IMR-90 (cell line): ENCODE measurements at regions not wholly inside any gene's neighbourhood (a gene's known extent, or its start where the extent isn't known, plus 50 kb on each side); places are given as distances from the start of the nearest gene placed in this dataset.

Experiments used
- ATAC-seq: fragments of 200-7000 bp; cut with Tn5 transposase; 2 replicates; pipeline ENCODE4 v1.9.1; 2020; ENCODE audit warnings: low read depth, mild to moderate bottlenecking, moderate library complexity
- BruUV-seq: library from RNA; stranded (reverse); fragments of 400-500 nt; replicated peaks from 2 replicates; lab custom pipeline; 2021; lab: Mats Ljungman, UMichigan
- CTCF ChIA-PET: fragments of 300-600 bp; formaldehyde crosslinking; extraction: SDS; loops from one replicate; lab custom pipeline; 2021; ENCODE audit warnings: antibody characterized with exemption; lab: Yijun Ruan, JAX
- POLR2A ChIA-PET: fragments of 300-600 bp; sonication (Branson Sonifier 250); formaldehyde crosslinking; loops from one replicate; lab custom pipeline; 2022; ENCODE audit warnings: antibody characterized with exemption; ENCODE audit not compliant: unreplicated experiment; lab: Charles Lee
- DNase-seq: peaks from one replicate; pipeline ENCODE4 v3.0.0; 2013
- H2AFZ ChIP-seq: replicated peaks from 2 replicates; pipeline ENCODE3; 2013; ENCODE audit warnings: low read length, mild to moderate bottlenecking; ENCODE audit not compliant: poor library complexity
- H2AK5ac ChIP-seq: 2 replicates; pipeline ENCODE4 v1.6.1; 2013; ENCODE audit warnings: low read depth, low read length, inconsistent platforms
- H2AK9ac ChIP-seq: replicated peaks from 2 replicates; pipeline ENCODE3; 2013; ENCODE audit warnings: mild to moderate bottlenecking, low read depth, low read length, moderate library complexity; ENCODE audit not compliant: poor library complexity
- H2BK120ac ChIP-seq: 2 replicates; pipeline ENCODE4 v1.6.1; 2013; ENCODE audit warnings: low read depth, low read length, inconsistent platforms
- H2BK15ac ChIP-seq: 3 replicates; pipeline ENCODE4 v1.6.1; 2013; ENCODE audit warnings: low read depth, low read length, inconsistent platforms
- H2BK20ac ChIP-seq: 2 replicates; pipeline ENCODE4 v1.6.1; 2013; ENCODE audit warnings: low read depth, mild to moderate bottlenecking, inconsistent platforms, low read length, moderate library complexity
- H2BK5ac ChIP-seq: 2 replicates; pipeline ENCODE4 v1.6.1; 2013; ENCODE audit warnings: mild to moderate bottlenecking, low read depth, low read length, inconsistent platforms; ENCODE audit not compliant: poor library complexity, severe bottlenecking
- H3K14ac ChIP-seq: replicated peaks from 2 replicates; pipeline ENCODE4 v1.6.1; 2013; ENCODE audit warnings: low read depth, low read length, inconsistent platforms
- H3K18ac ChIP-seq: 2 replicates; pipeline ENCODE4 v1.6.1; 2013; ENCODE audit warnings: low read depth, low read length, control low read depth
- H3K23ac ChIP-seq: 2 replicates; pipeline ENCODE4 v1.6.1; 2013; ENCODE audit warnings: low read depth, low read length, inconsistent platforms
- H3K27ac ChIP-seq: 2 replicates; pipeline ENCODE4 v1.5.1; 2013; ENCODE audit warnings: mild to moderate bottlenecking, control low read depth, low read length; ENCODE audit not compliant: insufficient read depth
- H3K27me3 ChIP-seq: 2 replicates; pipeline ENCODE4 v1.6.1; 2013; ENCODE audit warnings: low read length; ENCODE audit not compliant: control insufficient read depth, insufficient read depth
- H3K36me3 ChIP-seq: 2 replicates; pipeline ENCODE4 v1.6.1; 2013; ENCODE audit warnings: low read length, mixed read lengths; ENCODE audit not compliant: control insufficient read depth, insufficient read depth
- H3K4ac ChIP-seq: 2 replicates; pipeline ENCODE4 v1.6.1; 2013; ENCODE audit warnings: low read depth, low read length, inconsistent platforms
- H3K4me1 ChIP-seq: 2 replicates; pipeline ENCODE4 v1.6.1; 2013; ENCODE audit warnings: low read length, mixed read lengths; ENCODE audit not compliant: control insufficient read depth, insufficient read depth
- H3K4me2 ChIP-seq: 2 replicates; pipeline ENCODE4 v1.6.1; 2013; ENCODE audit warnings: low read depth, mild to moderate bottlenecking, control low read depth, low read length, moderate library complexity
- H3K4me3 ChIP-seq: 2 replicates; pipeline ENCODE4 v1.5.1; 2013; ENCODE audit warnings: low read depth, mild to moderate bottlenecking, control low read depth, low read length, moderate library complexity; ENCODE audit not compliant: insufficient read depth
- H3K56ac ChIP-seq: 2 replicates; pipeline ENCODE4 v1.6.1; 2013; ENCODE audit warnings: low read length, inconsistent platforms; ENCODE audit not compliant: insufficient read depth; ENCODE audit errors: extremely low read depth
- H3K79me1 ChIP-seq, 2 experiments: 2 replicates each; pipeline ENCODE4 v1.6.1; 2013; ENCODE audit warnings: low read length in 2 of 2, inconsistent platforms in 1 of 2, low read depth in 1 of 2
- H3K9ac ChIP-seq: 2 replicates; pipeline ENCODE4 v1.6.1; 2013; ENCODE audit warnings: low read depth, low read length, control low read depth
- H3K9me1 ChIP-seq: 2 replicates; pipeline ENCODE4 v1.6.1; 2013; ENCODE audit warnings: low read length, inconsistent platforms; ENCODE audit not compliant: insufficient read depth
- H3K9me3 ChIP-seq: 2 replicates; pipeline ENCODE4 v1.6.1; 2013; ENCODE audit warnings: low read length; ENCODE audit not compliant: control insufficient read depth, insufficient read depth
- H4K20me1 ChIP-seq: 2 replicates; pipeline ENCODE4 v1.6.1; 2013; ENCODE audit warnings: low read length, inconsistent platforms; ENCODE audit not compliant: insufficient read depth
- H4K5ac ChIP-seq: 2 replicates; pipeline ENCODE4 v1.6.1; 2013; ENCODE audit warnings: mild to moderate bottlenecking, low read depth, low read length, control low read depth
- H4K8ac ChIP-seq, 2 experiments: 2 replicates each; pipeline ENCODE4 v1.6.1; 2013; ENCODE audit warnings: low read depth in 2 of 2, low read length in 2 of 2, control low read depth in 1 of 2, inconsistent platforms in 1 of 2
- H4K91ac ChIP-seq: 2 replicates; pipeline ENCODE4 v1.6.1; 2013; ENCODE audit warnings: low read depth, low read length, inconsistent platforms; ENCODE audit not compliant: insufficient read depth
- FOS ChIP-seq: fragments of 150-350 bp; IDR thresholded peaks from 2 replicates; pipeline ENCODE4 v1.6.1; 2016; ENCODE audit warnings: low read depth, low read length
- MAZ ChIP-seq: IDR thresholded peaks from 2 replicates; pipeline ENCODE4 v1.6.1; 2012; ENCODE audit warnings: low read depth, mild to moderate bottlenecking, low read length, improper control_type of control experiment, moderate library complexity, borderline replicate concordance
- RFX5 ChIP-seq: IDR thresholded peaks from 2 replicates; pipeline ENCODE4 v1.8.0; 2012; ENCODE audit warnings: low read depth, mild to moderate bottlenecking, low read length, moderate library complexity
- SMC3 ChIP-seq: fragments of 150-350 bp; IDR thresholded peaks from 2 replicates; pipeline ENCODE4 v1.6.1; 2016; ENCODE audit warnings: low read depth, mild to moderate bottlenecking, antibody characterized with exemption, low read length, moderate library complexity
- WGBS, 2 experiments: methylation state at CpG; one replicate each; pipeline versions ENCODE4 v1.1.5 to v1.1.7; 2013; ENCODE audit warnings: missing lambda C conversion rate in 2 of 2; ENCODE audit not compliant: insufficient read length in 1 of 2; ENCODE audit errors: extremely low coverage in 2 of 2; 5-methylcytosine and 5-hydroxymethylcytosine counted together
- dilution Hi-C: fragments of 300-500 bp; cut with HindIII; formaldehyde crosslinking; loops from one replicate; pipeline ENCODE4 v1.14.3; 2018; ENCODE audit warnings: low sequenced_read_pairs; ENCODE audit not compliant: unreplicated experiment
- in situ Hi-C: fragments of 300-500 bp; cut with MboI; formaldehyde crosslinking; loops from 3 replicates; pipeline ENCODE4 v1.14.3; 2019; ENCODE audit warnings: low sequenced_read_pairs, inconsistent platforms, mixed read lengths
- intact Hi-C: fragments of 100-400 bp; cut with micrococcal nuclease; formaldehyde crosslinking; loops from 2 replicates; pipeline ENCODE4 v1.10.0; 2022

- no peak overlapping the region for H2AK9ac ChIP-seq
- H3K56ac ChIP-seq = no peak overlapping the region
- no peak overlapping the region for H4K8ac ChIP-seq
- in situ Hi-C loops (no loop called here), intact Hi-C loops (loop anchor here (10.0 kb wide), 2 partner anchors 225 to 305 kb away; no protein-coding TSS in a partner anchor), dilution Hi-C loops (no loop called here)
- no TSS peak for BruUV-seq
- no peaks in the 10 kb centered on the region for H3K9me1 ChIP-seq
- H3K79me1 ChIP-seq = no peaks in the 10 kb centered on the region
- no peak overlapping the region for H2BK15ac ChIP-seq
- DNase-seq (no peak), ATAC-seq (no peak)
- H3K36me3 ChIP-seq = no peaks in the 10 kb centered on the region
- H3K9ac ChIP-seq = no peak overlapping the region
- no peak overlapping the region for H4K5ac ChIP-seq
- no peak overlapping the region for H3K27ac ChIP-seq
- no peak overlapping the region for H3K4me3 ChIP-seq
- H3K4ac ChIP-seq = no peak overlapping the region
- H3K14ac ChIP-seq = no peak overlapping the region
- WGBS, 2 experiments = no CpG with 5 or more reads among the region's 4 CpGs
- CTCF ChIA-PET = interaction anchor here (0.7 kb wide), 1 partner anchor 61 kb away, joined by 3 read pairs; no protein-coding TSS in a partner anchor
- H3K27me3 ChIP-seq = peaks cover 53% of the 10 kb centered on the region
- TF ChIP-seq SMC3 (no peak), RFX5 (no peak), FOS (no peak), MAZ (no peak)
- POLR2A ChIA-PET = no interaction called here
- H4K91ac ChIP-seq = no peak overlapping the region
- H3K4me1 ChIP-seq = no peaks in the 10 kb centered on the region
- no peak overlapping the region for H3K18ac ChIP-seq
- no peak overlapping the region for H2BK120ac ChIP-seq
- no peak overlapping the region for H3K23ac ChIP-seq
- no peak overlapping the region for H2BK5ac ChIP-seq
- no peak overlapping the region for H3K4me2 ChIP-seq
- no peak overlapping the region for H2AFZ ChIP-seq
- H2BK20ac ChIP-seq = no peak overlapping the region
- H3K9me3 ChIP-seq = no peaks in the 10 kb centered on the region
- H4K20me1 ChIP-seq = no peaks in the 10 kb centered on the region
- H2AK5ac ChIP-seq = no peak overlapping the region
These were observed 125.9 kb upstream of the HES1 start for GRCh38 chr3:194009892-194010533.
